A673 (cell line): ENCODE measurements at regions not wholly inside any gene's neighbourhood (a gene's known extent, or its start where the extent isn't known, plus 50 kb on each side); places are given as distances from the start of the nearest gene placed in this dataset.

ENCODE experiments used
- EZH2 ChIP-seq: fragments of 200-600 bp; sonication (generic); IDR thresholded peaks from 2 replicates; pipeline ENCODE4 v1.6.1; 2017; ENCODE audit warnings: borderline replicate concordance, low read depth, mild to moderate bottlenecking, mixed read lengths, antibody characterized with exemption, low read length; ENCODE audit not compliant: poor library complexity, severe bottlenecking
- TF ChIP-seq, protein P1 (sequence below): fragments of 300-800, 200-600 bp; sonication (generic); conservative IDR thresholded peaks from 2 replicates; pipeline ENCODE4 v1.5.1; 2017; ENCODE audit warnings: low read depth, mild to moderate bottlenecking, antibody characterized with exemption, low read length, moderate library complexity, mixed read lengths

DNA sequence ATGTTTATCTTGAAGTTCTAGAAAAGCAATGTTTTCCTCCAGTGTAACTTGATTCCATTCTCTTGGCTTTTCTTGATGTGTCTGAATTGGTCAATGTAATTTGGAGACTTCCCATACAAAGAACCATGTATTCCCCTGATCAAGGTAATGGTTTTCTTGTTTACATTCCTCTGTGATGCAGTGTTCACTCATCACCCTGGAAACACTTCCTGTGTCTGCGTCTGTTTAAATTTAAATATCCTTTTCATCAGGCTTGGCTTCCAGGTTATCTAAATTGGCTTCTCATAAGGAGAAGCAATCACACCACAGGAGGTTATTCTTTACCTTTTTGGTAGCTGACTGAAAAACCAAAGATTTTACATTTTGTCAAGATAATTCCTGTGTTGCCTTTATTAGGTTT lies 237.3 kb upstream of the WSCD1 start:
- TF ChIP-seq, protein P1, sequence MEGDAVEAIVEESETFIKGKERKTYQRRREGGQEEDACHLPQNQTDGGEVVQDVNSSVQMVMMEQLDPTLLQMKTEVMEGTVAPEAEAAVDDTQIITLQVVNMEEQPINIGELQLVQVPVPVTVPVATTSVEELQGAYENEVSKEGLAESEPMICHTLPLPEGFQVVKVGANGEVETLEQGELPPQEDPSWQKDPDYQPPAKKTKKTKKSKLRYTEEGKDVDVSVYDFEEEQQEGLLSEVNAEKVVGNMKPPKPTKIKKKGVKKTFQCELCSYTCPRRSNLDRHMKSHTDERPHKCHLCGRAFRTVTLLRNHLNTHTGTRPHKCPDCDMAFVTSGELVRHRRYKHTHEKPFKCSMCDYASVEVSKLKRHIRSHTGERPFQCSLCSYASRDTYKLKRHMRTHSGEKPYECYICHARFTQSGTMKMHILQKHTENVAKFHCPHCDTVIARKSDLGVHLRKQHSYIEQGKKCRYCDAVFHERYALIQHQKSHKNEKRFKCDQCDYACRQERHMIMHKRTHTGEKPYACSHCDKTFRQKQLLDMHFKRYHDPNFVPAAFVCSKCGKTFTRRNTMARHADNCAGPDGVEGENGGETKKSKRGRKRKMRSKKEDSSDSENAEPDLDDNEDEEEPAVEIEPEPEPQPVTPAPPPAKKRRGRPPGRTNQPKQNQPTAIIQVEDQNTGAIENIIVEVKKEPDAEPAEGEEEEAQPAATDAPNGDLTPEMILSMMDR: no peak
- no peak for TF ChIP-seq EZH2
